WTC11 (cell line): ENCODE measurements at regions not wholly inside any gene's neighbourhood (a gene's known extent, or its start where the extent isn't known, plus 50 kb on each side); places are given as distances from the start of the nearest gene placed in this dataset.

Source experiments
- ATAC-seq: fragments of 200-7000 bp; cut with Tn5 transposase; 2 replicates; pipeline ENCODE4 v1.10.0; 2021; ENCODE audit warnings: mild to moderate bottlenecking, moderate library complexity
- CTCF ChIA-PET: fragments of 300-600 bp; sonication (Branson Sonifier 250); formaldehyde crosslinking; loops from one replicate; lab custom pipeline; 2021; ENCODE audit warnings: antibody characterized with exemption; lab: Charles Lee
- POLR2A ChIA-PET: fragments of 350-600 bp; sonication (Branson Sonifier 250); formaldehyde crosslinking; loops from one replicate; lab custom pipeline; 2021; ENCODE audit warnings: antibody characterized with exemption; lab: Charles Lee
- DNase-seq: peaks from one replicate; pipeline ENCODE4 v3.0.0; 2021; ENCODE audit warnings: low spot score
- H3K27ac Mint-ChIP-seq: 2 replicates; pipeline ENCODE4 v1.8.0; 2021; ENCODE audit warnings: mixed read lengths
- H3K27me3 Mint-ChIP-seq: 2 replicates; pipeline ENCODE4 v1.8.0; 2021; ENCODE audit warnings: low read depth, mild to moderate bottlenecking, moderate library complexity, mixed read lengths
- H3K36me3 Mint-ChIP-seq: 2 replicates; pipeline ENCODE4 v1.8.0; 2021; ENCODE audit warnings: mixed read lengths
- H3K4me1 Mint-ChIP-seq: 2 replicates; pipeline ENCODE4 v1.8.0; 2022; ENCODE audit warnings: mixed read lengths
- H3K4me3 Mint-ChIP-seq: 2 replicates; pipeline ENCODE4 v1.8.0; 2021; ENCODE audit warnings: mild to moderate bottlenecking, moderate library complexity, mixed read lengths
- H3K9me3 Mint-ChIP-seq: 2 replicates; pipeline ENCODE4 v1.8.0; 2021; ENCODE audit warnings: mixed read lengths
- ATF1 ChIP-seq: sonication (generic); formaldehyde crosslinking; IDR thresholded peaks from 2 replicates; pipeline ENCODE4 v1.8.1; 2023; ENCODE audit warnings: mild to moderate bottlenecking, moderate library complexity, missing genetic modification reagents
- FOXK1 ChIP-seq: sonication (generic); formaldehyde crosslinking; IDR thresholded peaks from 2 replicates; pipeline ENCODE4 v1.8.0; 2022; ENCODE audit warnings: mild to moderate bottlenecking, moderate library complexity, missing genetic modification reagents
- FOXP4 ChIP-seq: sonication (generic); formaldehyde crosslinking; IDR thresholded peaks from 2 replicates; pipeline ENCODE4 v1.8.0; 2022; ENCODE audit warnings: mild to moderate bottlenecking, missing genetic modification reagents
- GRHL2 ChIP-seq: fragments of 250-450 bp; sonication (Bioruptor Pico); IDR thresholded peaks from 2 replicates; pipeline ENCODE4 v1.8.0; 2022; ENCODE audit warnings: mild to moderate bottlenecking, moderate library complexity; ENCODE audit not compliant: insufficient replicate concordance, severe bottlenecking
- HMGA2 ChIP-seq: fragments of 250-450 bp; sonication (Bioruptor Pico); IDR thresholded peaks from 2 replicates; pipeline ENCODE4 v1.4.0; 2021; ENCODE audit warnings: mild to moderate bottlenecking, moderate library complexity
- HMGXB4 ChIP-seq: sonication (generic); formaldehyde crosslinking; IDR thresholded peaks from 2 replicates; pipeline ENCODE4 v1.8.1; 2023; ENCODE audit warnings: mild to moderate bottlenecking, moderate library complexity, missing genetic modification reagents
- IRF2 ChIP-seq: sonication (generic); formaldehyde crosslinking; IDR thresholded peaks from 2 replicates; pipeline ENCODE4 v1.8.0; 2022; ENCODE audit warnings: low read depth, missing genetic modification reagents, borderline replicate concordance
- JUN ChIP-seq: sonication (generic); formaldehyde crosslinking; IDR thresholded peaks from 2 replicates; pipeline ENCODE4 v1.8.0; 2023; ENCODE audit warnings: mild to moderate bottlenecking, missing genetic modification reagents
- MAX ChIP-seq: sonication (generic); formaldehyde crosslinking; IDR thresholded peaks from 2 replicates; pipeline ENCODE4 v1.8.0; 2022; ENCODE audit warnings: mild to moderate bottlenecking, missing genetic modification reagents
- MLX ChIP-seq: sonication (generic); formaldehyde crosslinking; IDR thresholded peaks from 2 replicates; pipeline ENCODE4 v1.8.1; 2023; ENCODE audit warnings: mild to moderate bottlenecking, missing genetic modification reagents, moderate library complexity
- MXD4 ChIP-seq: fragments of 250-450 bp; sonication (Bioruptor Pico); IDR thresholded peaks from 2 replicates; pipeline ENCODE4 v1.8.0; 2021; ENCODE audit warnings: mild to moderate bottlenecking, moderate library complexity, borderline replicate concordance
- NFE2L1 ChIP-seq: sonication (generic); formaldehyde crosslinking; IDR thresholded peaks from 2 replicates; pipeline ENCODE4 v1.8.1; 2023; ENCODE audit warnings: missing genetic modification reagents
- PRDM15 ChIP-seq: sonication (generic); formaldehyde crosslinking; IDR thresholded peaks from 2 replicates; pipeline ENCODE4 v1.8.0; 2022; ENCODE audit warnings: missing genetic modification reagents
- SP1 ChIP-seq: sonication (generic); formaldehyde crosslinking; conservative IDR thresholded peaks from 2 replicates; pipeline ENCODE4 v1.8.1; 2022; ENCODE audit warnings: missing genetic modification reagents
- TCF7 ChIP-seq: sonication (generic); formaldehyde crosslinking; IDR thresholded peaks from 2 replicates; pipeline ENCODE4 v1.8.0; 2022; ENCODE audit warnings: mild to moderate bottlenecking, low read depth, missing genetic modification reagents, moderate library complexity
- TP53 ChIP-seq: sonication (generic); formaldehyde crosslinking; IDR thresholded peaks from 2 replicates; pipeline ENCODE4 v1.8.1; 2023; ENCODE audit warnings: mild to moderate bottlenecking, missing genetic modification reagents
- USF2 ChIP-seq: sonication (generic); formaldehyde crosslinking; IDR thresholded peaks from 2 replicates; pipeline ENCODE4 v1.8.1; 2023; ENCODE audit warnings: mild to moderate bottlenecking, missing genetic modification reagents, moderate library complexity
- ZNF138 ChIP-seq: sonication (generic); formaldehyde crosslinking; conservative IDR thresholded peaks from 2 replicates; pipeline ENCODE4 v1.8.1; 2022; ENCODE audit warnings: mild to moderate bottlenecking, moderate library complexity, missing genetic modification reagents
- ZNF263 ChIP-seq: sonication (generic); formaldehyde crosslinking; IDR thresholded peaks from 2 replicates; pipeline ENCODE4 v1.8.1; 2022; ENCODE audit warnings: low read depth, mild to moderate bottlenecking, moderate library complexity, missing genetic modification reagents
- ZNF317 ChIP-seq: sonication (generic); formaldehyde crosslinking; IDR thresholded peaks from 2 replicates; pipeline ENCODE4 v1.8.1; 2023; ENCODE audit warnings: low read depth, mild to moderate bottlenecking, moderate library complexity, missing genetic modification reagents, borderline replicate concordance
- ZNF396 ChIP-seq: fragments of 250-450 bp; sonication (Bioruptor Pico); IDR thresholded peaks from 2 replicates; pipeline ENCODE4 v1.8.0; 2021; ENCODE audit warnings: mild to moderate bottlenecking, moderate library complexity, borderline replicate concordance
- ZNF416 ChIP-seq: fragments of 250-450 bp; sonication (Bioruptor Pico); IDR thresholded peaks from 2 replicates; pipeline ENCODE4 v1.9.0; 2021; ENCODE audit warnings: mild to moderate bottlenecking, inconsistent platforms
- ZNF671 ChIP-seq: fragments of 250-450 bp; sonication (Bioruptor Pico); IDR thresholded peaks from 2 replicates; pipeline ENCODE4 v1.8.0; 2021; ENCODE audit warnings: mild to moderate bottlenecking

- DNase-seq, result no peak
- Mint-ChIP-seq H3K27me3 (no peaks in the 10 kb centered on the region; the same call in none of the 2 replicates), H3K4me3 (no peak overlapping the region), H3K4me1 (no peaks in the 10 kb centered on the region), H3K9me3 (peaks cover 78% of the 10 kb centered on the region), H3K36me3 (peaks cover 62% of the 10 kb centered on the region), H3K27ac (no peak overlapping the region)
- ATAC-seq, result no peak
- ChIA-PET POLR2A (no interaction called here), CTCF (no interaction called here)
- TF ChIP-seq TCF7 (CRISPR knock-in tag), result no peak
- TF ChIP-seq GRHL2, result no peak
- TF ChIP-seq ZNF416 (CRISPR knock-in tag), result no peak
- TF ChIP-seq TP53 (CRISPR knock-in tag), result no peak
- TF ChIP-seq NFE2L1 (CRISPR knock-in tag), result no peak
- no peak for TF ChIP-seq FOXK1 (CRISPR knock-in tag)
- no peak for TF ChIP-seq PRDM15 (CRISPR knock-in tag)
- no peak for TF ChIP-seq FOXP4 (CRISPR knock-in tag)
- no peak for TF ChIP-seq ATF1 (CRISPR knock-in tag)
- no peak for TF ChIP-seq ZNF671 (CRISPR knock-in tag)
- TF ChIP-seq ZNF396 (CRISPR knock-in tag), result no peak
- no peak for TF ChIP-seq HMGA2
- TF ChIP-seq USF2, result no peak
- TF ChIP-seq ZNF317 (CRISPR knock-in tag), result no peak
- no peak for TF ChIP-seq MLX (CRISPR knock-in tag)
- TF ChIP-seq JUN, result no peak
These were observed 103.0 kb upstream of the SHISA6 start for GRCh38 chr17:11138023-11138422.

- H3K9me3 Mint-ChIP-seq, result peaks cover 74% of the 10 kb centered on the region
- no peak overlapping the region for H3K27ac Mint-ChIP-seq
- ATAC-seq (no peak), DNase-seq (no peak)
- TF ChIP-seq IRF2 (CRISPR knock-in tag) (no peak), FOXK1 (CRISPR knock-in tag) (no peak), MXD4 (no peak), MAX (CRISPR knock-in tag) (no peak), ZNF138 (CRISPR knock-in tag) (no peak), SP1 (CRISPR knock-in tag) (no peak), HMGXB4 (CRISPR knock-in tag) (no peak), USF2 (no peak), TCF7 (CRISPR knock-in tag) (no peak), ZNF263 (CRISPR knock-in tag) (no peak)
- H3K4me1 Mint-ChIP-seq, result no peaks in the 10 kb centered on the region
- POLR2A ChIA-PET, result no interaction called here
- no peaks in the 10 kb centered on the region; the same call in 1 of the 2 replicates for H3K27me3 Mint-ChIP-seq
- CTCF ChIA-PET, result no interaction called here
- H3K36me3 Mint-ChIP-seq, result peaks cover 58% of the 10 kb centered on the region
- no peak overlapping the region for H3K4me3 Mint-ChIP-seq
These were observed 105.2 kb upstream of the SHISA6 start for GRCh38 chr17:11135819-11136218.
